Cardiac septum (tissue), 1 donor: ENCODE measurements at regions not wholly inside any gene's neighbourhood (a gene's known extent, or its start where the extent isn't known, plus 50 kb on each side); places are given as distances from the start of the nearest gene placed in this dataset.

Experiments
- DNase-seq: peaks from one replicate; pipeline ENCODE4 v3.0.0-alpha.2; 2020; ENCODE audit warnings: low spot score
- intact Hi-C: fragments of 100-400 bp; cut with DNase I; formaldehyde crosslinking; loops from one replicate; pipeline ENCODE4 v1.14.0; 2022
- donor health status: DM: no; HTN: no; CAD: no.

GRCh38 chr1:170309389-170310013 lies 163.7 kb downstream of the NTMT2 start:
- DNase-seq: no peak
- intact Hi-C loops: no loop called here

- DNase-seq: no peak
- intact Hi-C loops: no loop called here
These were observed 164.3 kb downstream of the NTMT2 start for GRCh38 chr1:170310014-170310405.

DNA sequence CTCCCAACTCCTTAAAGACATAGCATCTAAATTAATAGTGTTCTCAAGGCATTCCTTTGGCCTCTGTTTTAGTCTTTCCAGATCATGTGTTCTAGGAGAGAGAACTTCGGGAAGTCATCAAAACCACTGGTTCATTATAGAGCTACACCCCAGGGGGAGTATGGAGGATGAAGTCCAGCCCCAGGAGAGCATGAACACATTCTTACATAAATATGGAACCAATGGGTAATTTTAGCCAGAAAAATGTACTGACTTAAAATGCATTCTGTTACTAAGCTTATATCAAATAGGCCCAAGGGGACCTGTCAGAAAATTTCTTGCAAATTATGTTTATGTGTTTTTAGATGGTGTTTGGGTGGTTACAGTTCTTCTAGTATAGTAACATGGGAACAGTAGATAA lies 165.2 kb downstream of the NTMT2 start:
- intact Hi-C loops: no loop called here
- no peak for DNase-seq

GRCh38 chr1:170313306-170313705 lies 167.5 kb downstream of the NTMT2 start:
- intact Hi-C loops: no loop called here
- DNase-seq: no peak

GRCh38 chr1:170316270-170316669 lies 170.5 kb downstream of the NTMT2 start:
- no peak for DNase-seq
- intact Hi-C loops: no loop called here

GRCh38 chr1:170318141-170318540 lies 172.4 kb downstream of the NTMT2 start:
- intact Hi-C loops: no loop called here
- no peak for DNase-seq

DNA sequence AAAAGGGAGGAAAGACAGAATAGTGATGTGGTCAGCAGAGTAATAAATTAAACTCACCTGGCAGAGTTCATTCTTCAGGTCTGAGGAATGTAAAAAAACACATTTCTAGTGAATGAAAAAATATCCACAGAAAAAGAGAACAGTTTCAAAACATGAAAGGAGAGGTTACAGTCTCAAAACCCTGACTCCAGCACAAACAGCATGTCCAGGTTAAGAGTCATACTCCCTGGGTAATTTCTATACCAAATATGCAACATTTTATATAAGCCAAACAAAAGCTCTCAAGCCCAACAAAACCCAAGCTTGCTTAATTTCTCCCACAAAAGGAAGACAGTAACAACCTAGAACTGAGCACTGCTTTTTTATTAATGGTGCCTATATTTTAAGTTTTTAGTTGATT lies 173.0 kb downstream of the NTMT2 start:
- intact Hi-C loops: no loop called here
- DNase-seq: no peak

- intact Hi-C loops: no loop called here
- DNase-seq: no peak
These were observed 175.4 kb downstream of the NTMT2 start for GRCh38 chr1:170321113-170321512.

DNA sequence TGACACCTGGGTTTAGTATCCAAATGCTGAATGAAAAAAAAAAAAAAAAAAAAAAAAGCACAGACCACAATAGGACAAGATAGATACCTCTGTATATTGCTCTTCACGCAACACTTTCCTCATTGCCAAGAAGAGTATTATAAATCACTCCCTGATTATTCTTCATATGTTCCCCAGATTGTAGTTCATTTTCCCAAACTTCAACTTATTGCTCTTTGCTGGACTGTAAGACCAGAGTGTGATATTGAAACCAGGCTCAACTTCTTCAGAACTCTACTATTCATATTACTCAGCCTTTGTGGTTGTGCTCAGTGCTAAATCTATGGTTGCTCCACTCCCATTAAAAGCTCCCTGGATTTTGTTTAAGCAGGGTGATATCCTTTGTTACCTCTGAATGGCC lies 180.4 kb downstream of the NTMT2 start:
- intact Hi-C loops: no loop called here
- no peak for DNase-seq

DNA sequence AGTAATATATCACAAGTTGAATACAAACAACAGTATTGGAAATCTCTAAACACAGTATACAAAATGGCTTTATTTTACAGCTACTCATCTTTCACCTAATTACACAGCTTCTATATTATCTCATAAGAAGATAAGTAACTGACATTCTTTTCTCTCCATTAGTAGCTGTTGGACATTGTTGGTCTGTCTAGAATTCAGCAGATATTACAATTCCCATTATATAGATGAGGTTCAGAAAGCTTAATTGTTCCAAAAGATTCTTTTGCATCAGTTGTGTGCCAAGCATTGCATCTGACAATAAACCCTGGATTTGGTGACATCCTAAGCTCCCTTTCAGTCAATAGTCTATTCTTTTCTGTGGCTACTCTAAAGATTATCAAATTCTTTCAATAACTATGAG lies 187.0 kb downstream of the NTMT2 start:
- DNase-seq: no peak
- intact Hi-C loops: no loop called here

DNA sequence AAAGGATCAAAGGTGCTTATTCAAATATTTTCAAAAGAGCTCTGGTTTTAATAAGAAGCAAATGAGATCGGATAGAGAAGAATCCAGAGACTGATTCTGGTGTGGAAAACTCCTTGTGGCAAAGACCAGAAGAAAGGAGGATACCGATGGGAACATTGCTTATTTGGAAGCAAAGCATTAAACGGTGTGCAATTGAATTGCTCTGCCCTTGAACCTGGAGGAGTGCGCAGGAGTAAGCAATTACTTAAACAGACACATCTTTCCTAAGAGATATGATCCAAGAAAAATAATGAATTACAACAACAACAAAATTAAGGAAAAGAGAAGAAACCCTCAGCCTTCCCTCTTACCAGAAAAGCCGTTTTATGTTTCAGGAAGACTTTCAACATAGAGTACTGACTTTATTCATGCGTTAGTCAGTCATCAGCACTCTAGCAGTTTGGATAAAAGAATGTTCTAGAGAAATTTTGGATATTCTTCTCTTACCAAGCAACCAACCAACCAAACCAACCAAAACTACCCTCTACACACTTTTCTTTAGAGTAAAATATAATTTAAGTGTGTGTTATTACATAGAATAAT lies 191.7 kb downstream of the NTMT2 start:
- intact Hi-C loops: no loop called here
- no peak for DNase-seq

- no peak for DNase-seq
- intact Hi-C loops: no loop called here
These were observed 192.4 kb upstream of the GORAB start for GRCh38 chr1:170339534-170339933.

DNA sequence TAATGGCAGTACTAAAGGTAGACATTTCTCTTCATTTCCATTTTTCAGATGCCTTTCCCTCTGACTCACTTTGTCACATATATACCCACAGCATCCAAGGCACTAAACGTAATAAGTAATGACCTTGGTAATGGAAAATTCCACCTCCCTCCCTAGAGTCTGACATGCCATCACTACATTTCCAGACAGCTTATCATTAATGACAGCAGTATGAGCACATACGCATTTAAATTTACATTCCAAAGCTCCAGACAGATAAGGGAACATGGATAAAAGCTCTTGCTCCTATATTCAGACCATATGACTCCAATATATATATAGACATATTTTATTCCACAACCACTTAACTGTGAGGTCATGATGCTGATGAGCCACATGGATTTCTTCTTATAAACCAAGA lies 191.7 kb upstream of the GORAB start:
- no peak for DNase-seq
- intact Hi-C loops: no loop called here

- DNase-seq: no peak
- intact Hi-C loops: loop anchor here (5.0 kb wide), 2 partner anchors 139 to 204 kb away; partner anchors contain the start of gene NTMT2
These were observed 180.5 kb upstream of the GORAB start for GRCh38 chr1:170351366-170351946.

GRCh38 chr1:170354246-170354645 lies 177.7 kb upstream of the GORAB start:
- no peak for DNase-seq
- intact Hi-C loops: loop anchor here (5.0 kb wide), 2 partner anchors 142 to 207 kb away; partner anchors contain the start of gene NTMT2

DNA sequence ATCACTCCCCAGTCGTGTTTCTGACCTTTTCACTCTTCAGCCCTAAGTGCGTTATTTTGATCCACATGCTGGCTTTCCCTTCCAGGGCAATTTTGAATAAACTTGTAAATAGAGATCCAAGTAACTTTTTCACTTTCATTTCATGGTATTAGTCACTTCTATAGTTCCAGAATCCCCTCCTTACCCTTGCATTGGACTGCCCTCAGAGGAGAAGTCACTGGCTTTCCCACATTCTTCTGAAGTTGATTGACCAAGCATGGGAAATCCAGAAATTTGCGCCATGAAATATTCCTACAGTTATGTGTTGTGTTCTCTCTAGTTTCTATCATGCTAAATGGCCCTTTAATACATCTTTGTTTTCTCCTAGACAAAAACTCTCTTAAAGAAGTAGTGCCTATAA lies 177.3 kb upstream of the GORAB start:
- no peak for DNase-seq
- intact Hi-C loops: loop anchor here (5.0 kb wide), 2 partner anchors 142 to 207 kb away; partner anchors contain the start of gene NTMT2

- no peak for DNase-seq
- intact Hi-C loops: no loop called here
These were observed 176.6 kb upstream of the GORAB start for GRCh38 chr1:170355267-170355801.

DNA sequence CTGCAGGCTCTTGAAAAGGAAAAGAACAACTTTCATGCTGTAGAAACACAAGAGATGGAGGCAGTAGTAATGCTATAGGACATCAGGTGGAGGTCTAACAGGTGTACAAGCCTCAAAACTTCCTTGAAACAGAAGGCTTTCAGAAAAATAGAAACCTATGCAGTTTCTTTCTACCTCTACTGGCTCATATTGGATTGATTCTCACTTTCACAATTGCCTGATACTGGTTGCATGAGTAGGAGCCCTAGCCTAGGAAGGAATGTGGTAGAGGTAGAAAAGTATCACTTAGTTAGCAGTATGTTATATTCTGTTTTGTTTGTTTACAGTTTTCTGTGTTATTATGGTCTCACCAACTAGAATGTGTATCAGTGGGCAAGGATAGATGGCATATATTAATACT lies 175.4 kb upstream of the GORAB start:
- intact Hi-C loops: no loop called here
- DNase-seq: no peak

GRCh38 chr1:170357750-170358149 lies 174.2 kb upstream of the GORAB start:
- DNase-seq: no peak
- intact Hi-C loops: no loop called here

- intact Hi-C loops: no loop called here
- no peak for DNase-seq
These were observed 171.4 kb upstream of the GORAB start for GRCh38 chr1:170360601-170361000.

GRCh38 chr1:170365331-170365730 lies 166.6 kb upstream of the GORAB start:
- intact Hi-C loops: no loop called here
- no peak for DNase-seq
